ENCODE measurements at regions not wholly inside any gene's neighbourhood (a gene's known extent, or its start where the extent isn't known, plus 50 kb on each side); places are given as distances from the start of the nearest gene placed in this dataset.
A peak's percentile ranks its signal among the peaks of the same experiment; 100 is the strongest.

- intact Hi-C loops (cut with micrococcal nuclease): loop anchor here (10.0 kb wide), 2 partner anchors 415 to 1815 kb away; partner anchors contain the start of genes ISL1, ITGA1 and PELO
- ChIA-PET POLR2A (no interaction called here), CTCF (no interaction called here)
- Mint-ChIP-seq H3K4me1 (peaks cover 50% of the 10 kb centered on the region), H3K4me3 (peak overlapping the region; percentile 32), H3K36me3 (ENCODE audit: low read depth) (no peaks in the 10 kb centered on the region), H3K27ac (no peak overlapping the region), H3K9me3 (peaks cover 3% of the 10 kb centered on the region), H3K27me3 (peaks cover 68% of the 10 kb centered on the region)
- no peak for ATAC-seq (ENCODE audit: low read depth)
- DNase-seq: no peak
- TF ChIP-seq CTCF (IDR thresholded peaks at IDR 0.05): no peak
These were observed 303.0 kb downstream of the PARP8 start for GRCh38 chr5:50969151-50970031.

- H3K9me3 Mint-ChIP-seq: no peaks in the 10 kb centered on the region
- no peak overlapping the region for H3K27ac Mint-ChIP-seq
- CTCF ChIA-PET: no interaction called here
- no peak for TF ChIP-seq CTCF (IDR thresholded peaks at IDR 0.05)
- peaks cover 27% of the 10 kb centered on the region for H3K27me3 Mint-ChIP-seq
- ATAC-seq (ENCODE audit: low read depth) (no peak), DNase-seq (no peak)
- POLR2A ChIA-PET: no interaction called here
- no peaks in the 10 kb centered on the region for H3K4me1 Mint-ChIP-seq
- intact Hi-C loops (cut with micrococcal nuclease): no loop called here
- H3K36me3 Mint-ChIP-seq (ENCODE audit: low read depth): no peaks in the 10 kb centered on the region
- no peak overlapping the region for H3K4me3 Mint-ChIP-seq
These were observed 309.4 kb downstream of the PARP8 start for GRCh38 chr5:50975840-50976239.

- Mint-ChIP-seq H3K27me3 (peaks cover 19% of the 10 kb centered on the region), H3K9me3 (no peaks in the 10 kb centered on the region), H3K4me3 (no peak overlapping the region), H3K4me1 (no peaks in the 10 kb centered on the region), H3K27ac (no peak overlapping the region), H3K36me3 (ENCODE audit: low read depth) (no peaks in the 10 kb centered on the region)
- ATAC-seq (ENCODE audit: low read depth): no peak
- CTCF ChIA-PET: no interaction called here
- intact Hi-C loops (cut with micrococcal nuclease): no loop called here
- POLR2A ChIA-PET: no interaction called here
- no peak for DNase-seq
- TF ChIP-seq CTCF (IDR thresholded peaks at IDR 0.05): no peak
These were observed 312.5 kb downstream of the PARP8 start for GRCh38 chr5:50978924-50979323.

GRCh38 chr5:50984640-50985039, 318.2 kb downstream of the PARP8 start:
- Mint-ChIP-seq H3K36me3 (ENCODE audit: low read depth) (no peaks in the 10 kb centered on the region), H3K27ac (no peak overlapping the region), H3K4me3 (no peak overlapping the region), H3K4me1 (no peaks in the 10 kb centered on the region), H3K27me3 (peaks cover 6% of the 10 kb centered on the region), H3K9me3 (no peaks in the 10 kb centered on the region)
- POLR2A ChIA-PET: no interaction called here
- intact Hi-C loops (cut with micrococcal nuclease): no loop called here
- no peak for TF ChIP-seq CTCF (IDR thresholded peaks at IDR 0.05)
- DNase-seq (no peak), ATAC-seq (ENCODE audit: low read depth) (no peak)
- CTCF ChIA-PET: no interaction called here

GRCh38 chr5:50990296-50990924, 324.0 kb downstream of the PARP8 start:
- CTCF ChIA-PET: no interaction called here
- H3K36me3 Mint-ChIP-seq (ENCODE audit: low read depth): no peaks in the 10 kb centered on the region
- no peaks in the 10 kb centered on the region for H3K9me3 Mint-ChIP-seq
- POLR2A ChIA-PET: no interaction called here
- no peak for TF ChIP-seq CTCF (IDR thresholded peaks at IDR 0.05)
- DNase-seq (no peak), ATAC-seq (ENCODE audit: low read depth) (no peak)
- no peaks in the 10 kb centered on the region for H3K27me3 Mint-ChIP-seq
- intact Hi-C loops (cut with micrococcal nuclease): no loop called here
- H3K4me1 Mint-ChIP-seq: no peaks in the 10 kb centered on the region
- no peak overlapping the region for H3K27ac Mint-ChIP-seq
- H3K4me3 Mint-ChIP-seq: no peak overlapping the region

Data from activated B cell treated with CpG ODN at 0.5 μM for 24 hours (primary cell).